ENCODE measurements at regions not wholly inside any gene's neighbourhood (a gene's known extent, or its start where the extent isn't known, plus 50 kb on each side); places are given as distances from the start of the nearest gene placed in this dataset.

DNA sequence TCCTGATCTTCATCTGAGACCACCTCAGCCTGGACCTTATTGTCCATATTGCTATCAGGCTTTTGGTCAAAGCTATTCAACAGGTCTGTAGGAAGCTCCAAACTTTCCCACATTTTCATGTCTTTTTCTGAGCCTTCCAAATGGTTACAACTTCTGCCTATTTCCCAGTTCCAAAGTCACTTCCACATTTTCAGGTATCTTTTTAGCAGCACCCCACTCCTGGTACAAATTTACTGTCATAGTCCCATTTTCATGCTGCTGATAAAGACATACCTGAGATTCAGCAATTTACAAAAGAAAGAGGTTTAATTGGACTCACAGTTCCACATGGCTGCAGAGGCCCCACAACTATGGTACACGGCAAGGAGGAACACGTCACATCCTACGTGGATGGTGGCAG, 815.5 kb downstream of the KCNJ2 start:
- DNase-seq = no peak
- no CpG with 5 or more reads among the region's 3 CpGs for WGBS (ENCODE audit: extremely low coverage, insufficient coverage, insufficient read length)
- Histone ChIP-seq H4K12ac (ENCODE audit: low read depth, low read length) (no peak overlapping the region), H3K9me3 (ENCODE audit: insufficient read depth, low read depth, low read length) (peaks cover 4% of the 10 kb centered on the region), H4K91ac (ENCODE audit: low read depth, low read length) (no peak overlapping the region), H3K79me1 (ENCODE audit: low read length) (no peaks in the 10 kb centered on the region), H4K8ac (ENCODE audit: low read depth, low read length) (no peak overlapping the region), H3K14ac (ENCODE audit: low read length) (no peak overlapping the region), H3K4ac (ENCODE audit: low read depth, low read length) (no peak overlapping the region), H2BK120ac (ENCODE audit: insufficient read depth, low read length, poor library complexity) (no peak overlapping the region), H3K4me2 (ENCODE audit: low read length) (no peak overlapping the region), H2AFZ (ENCODE audit: insufficient read depth, low read length, poor library complexity) (no peak overlapping the region), H2BK12ac (ENCODE audit: low read length) (no peak overlapping the region), H3K4me3 (ENCODE audit: low read depth, low read length) (no peak overlapping the region), H3K23ac (ENCODE audit: low read length) (no peak overlapping the region), H3K27ac (ENCODE audit: low read depth, low read length) (no peak overlapping the region), H3K36me3 (ENCODE audit: control insufficient read depth in 1 of 2, insufficient read depth in 2 of 2, low read length in 2 of 2) (no peaks in the 10 kb centered on the region), H2AK5ac (ENCODE audit: low read length) (no peak overlapping the region), H3K9ac (ENCODE audit: low read length) (no peak overlapping the region), H2BK5ac (ENCODE audit: low read depth, low read length, poor library complexity) (no peak overlapping the region), H3K27me3 (ENCODE audit: insufficient read depth, low read length) (no peaks in the 10 kb centered on the region), H3K79me2 (ENCODE audit: control insufficient read depth, insufficient read depth, low read length, poor library complexity) (no peaks in the 10 kb centered on the region), H3K4me1 (ENCODE audit: control insufficient read depth in 1 of 2, insufficient read depth in 2 of 2, low read length in 2 of 2) (no peaks in the 10 kb centered on the region), H3K18ac (ENCODE audit: low read length) (no peak overlapping the region)

DNA sequence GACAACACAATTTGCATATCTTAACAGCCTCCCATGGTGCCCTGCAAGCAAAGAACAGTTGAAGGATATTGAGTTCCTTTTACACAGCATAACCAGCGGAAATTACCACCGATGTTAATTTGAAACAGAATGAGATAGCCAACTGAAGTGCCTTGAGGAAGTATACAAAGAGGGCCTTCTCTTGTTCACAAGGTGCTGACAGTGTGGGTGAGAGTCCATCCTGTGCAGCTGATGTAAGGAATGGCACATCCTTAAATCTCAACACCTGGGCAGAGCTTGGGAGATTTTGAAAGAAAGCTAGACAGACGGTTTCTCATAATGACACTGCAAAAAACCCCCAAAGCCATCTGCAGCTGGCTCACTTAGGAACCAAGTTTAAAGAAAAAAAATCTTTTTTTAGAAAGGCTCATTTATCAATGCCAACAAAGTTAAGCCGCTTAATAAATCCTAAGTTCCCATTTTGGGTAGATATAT, 818.6 kb downstream of the KCNJ2 start:
- Histone ChIP-seq H3K4me1 (ENCODE audit: control insufficient read depth in 1 of 2, insufficient read depth in 2 of 2, low read length in 2 of 2) (no peaks in the 10 kb centered on the region), H3K79me2 (ENCODE audit: control insufficient read depth, insufficient read depth, low read length, poor library complexity) (no peaks in the 10 kb centered on the region), H3K9ac (ENCODE audit: low read length) (no peak overlapping the region), H2BK5ac (ENCODE audit: low read depth, low read length, poor library complexity) (no peak overlapping the region), H3K9me3 (ENCODE audit: insufficient read depth, low read depth, low read length) (peaks cover 4% of the 10 kb centered on the region), H2AK5ac (ENCODE audit: low read length) (no peak overlapping the region), H3K4ac (ENCODE audit: low read depth, low read length) (no peak overlapping the region), H3K4me2 (ENCODE audit: low read length) (no peak overlapping the region), H2AFZ (ENCODE audit: insufficient read depth, low read length, poor library complexity) (no peak overlapping the region), H3K4me3 (ENCODE audit: low read depth, low read length) (no peak overlapping the region), H3K27ac (ENCODE audit: low read depth, low read length) (no peak overlapping the region), H3K79me1 (ENCODE audit: low read length) (no peaks in the 10 kb centered on the region), H3K27me3 (ENCODE audit: insufficient read depth, low read length) (no peaks in the 10 kb centered on the region), H2BK12ac (ENCODE audit: low read length) (no peak overlapping the region), H3K14ac (ENCODE audit: low read length) (no peak overlapping the region), H4K8ac (ENCODE audit: low read depth, low read length) (no peak overlapping the region), H2BK120ac (ENCODE audit: insufficient read depth, low read length, poor library complexity) (no peak overlapping the region), H4K12ac (ENCODE audit: low read depth, low read length) (no peak overlapping the region), H4K91ac (ENCODE audit: low read depth, low read length) (no peak overlapping the region), H3K23ac (ENCODE audit: low read length) (no peak overlapping the region), H3K18ac (ENCODE audit: low read length) (no peak overlapping the region), H3K36me3 (ENCODE audit: control insufficient read depth in 1 of 2, insufficient read depth in 2 of 2, low read length in 2 of 2) (no peaks in the 10 kb centered on the region)
- DNase-seq = no peak
- WGBS (ENCODE audit: extremely low coverage, insufficient coverage, insufficient read length) = no CpG with 5 or more reads among the region's 4 CpGs

DNA sequence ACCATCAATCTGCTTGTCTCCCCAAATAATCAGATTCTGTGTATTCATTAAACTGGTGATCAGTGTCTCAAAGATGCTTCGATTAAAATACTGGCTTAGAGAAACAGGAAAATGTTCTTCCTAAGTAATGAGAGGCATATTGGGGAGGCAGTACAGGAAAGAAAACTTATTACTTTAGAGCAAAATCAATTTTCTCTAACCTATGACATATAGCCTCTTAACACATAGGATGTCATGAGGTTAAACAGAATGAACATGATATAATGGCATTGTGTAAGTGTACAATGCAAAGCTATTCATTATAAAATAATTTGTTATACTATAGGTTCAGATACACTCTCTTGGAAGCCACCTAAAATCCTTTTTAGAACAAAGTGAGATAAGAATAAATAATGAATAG, 819.3 kb downstream of the KCNJ2 start:
- Histone ChIP-seq H2AFZ (ENCODE audit: insufficient read depth, low read length, poor library complexity) (no peak overlapping the region), H4K91ac (ENCODE audit: low read depth, low read length) (no peak overlapping the region), H3K14ac (ENCODE audit: low read length) (no peak overlapping the region), H3K36me3 (ENCODE audit: control insufficient read depth in 1 of 2, insufficient read depth in 2 of 2, low read length in 2 of 2) (no peaks in the 10 kb centered on the region), H3K4me2 (ENCODE audit: low read length) (no peak overlapping the region), H3K27me3 (ENCODE audit: insufficient read depth, low read length) (no peaks in the 10 kb centered on the region), H3K79me2 (ENCODE audit: control insufficient read depth, insufficient read depth, low read length, poor library complexity) (no peaks in the 10 kb centered on the region), H2BK120ac (ENCODE audit: insufficient read depth, low read length, poor library complexity) (no peak overlapping the region), H4K8ac (ENCODE audit: low read depth, low read length) (no peak overlapping the region), H2BK5ac (ENCODE audit: low read depth, low read length, poor library complexity) (no peak overlapping the region), H3K27ac (ENCODE audit: low read depth, low read length) (no peak overlapping the region), H3K79me1 (ENCODE audit: low read length) (no peaks in the 10 kb centered on the region), H2AK5ac (ENCODE audit: low read length) (no peak overlapping the region), H3K4me1 (ENCODE audit: control insufficient read depth in 1 of 2, insufficient read depth in 2 of 2, low read length in 2 of 2) (no peaks in the 10 kb centered on the region), H2BK12ac (ENCODE audit: low read length) (no peak overlapping the region), H3K4ac (ENCODE audit: low read depth, low read length) (no peak overlapping the region), H3K9me3 (ENCODE audit: insufficient read depth, low read depth, low read length) (peaks cover 4% of the 10 kb centered on the region), H3K4me3 (ENCODE audit: low read depth, low read length) (no peak overlapping the region), H3K18ac (ENCODE audit: low read length) (no peak overlapping the region), H3K23ac (ENCODE audit: low read length) (no peak overlapping the region), H3K9ac (ENCODE audit: low read length) (no peak overlapping the region), H4K12ac (ENCODE audit: low read depth, low read length) (no peak overlapping the region)
- DNase-seq = no peak
- no CpG with 5 or more reads among the region's 1 CpG for WGBS (ENCODE audit: extremely low coverage, insufficient coverage, insufficient read length)

DNA sequence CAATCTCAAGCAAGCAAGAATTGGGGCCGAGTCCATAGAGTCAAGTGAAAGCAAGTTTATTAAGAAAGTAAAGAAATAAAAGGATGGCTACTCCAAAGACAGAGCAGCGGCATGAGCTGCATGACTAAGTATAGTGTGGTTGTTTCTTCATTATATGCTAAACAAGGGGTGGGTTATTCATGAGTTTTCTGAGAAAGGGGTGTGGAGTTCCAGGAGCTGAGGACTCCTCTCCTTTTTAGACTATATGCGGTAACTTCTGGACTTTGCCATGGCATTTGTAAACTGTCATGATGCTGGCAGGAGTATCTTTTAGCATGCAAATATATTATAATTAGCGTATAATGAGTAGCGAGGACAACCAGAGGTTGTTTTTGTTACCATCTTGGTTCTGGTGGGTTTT, 819.9 kb downstream of the KCNJ2 start:
- no peaks in the 10 kb centered on the region for H3K79me2 ChIP-seq (ENCODE audit: control insufficient read depth, insufficient read depth, low read length, poor library complexity)
- no peak overlapping the region for H2BK120ac ChIP-seq (ENCODE audit: insufficient read depth, low read length, poor library complexity)
- no peak overlapping the region for H3K14ac ChIP-seq (ENCODE audit: low read length)
- H4K91ac ChIP-seq (ENCODE audit: low read depth, low read length) = no peak overlapping the region
- H2AFZ ChIP-seq (ENCODE audit: insufficient read depth, low read length, poor library complexity) = no peak overlapping the region
- H4K8ac ChIP-seq (ENCODE audit: low read depth, low read length) = no peak overlapping the region
- H3K79me1 ChIP-seq (ENCODE audit: low read length) = no peaks in the 10 kb centered on the region
- no peaks in the 10 kb centered on the region for H3K36me3 ChIP-seq (ENCODE audit: control insufficient read depth in 1 of 2, insufficient read depth in 2 of 2, low read length in 2 of 2)
- no peak overlapping the region for H3K4me2 ChIP-seq (ENCODE audit: low read length)
- no peak overlapping the region for H3K4me3 ChIP-seq (ENCODE audit: low read depth, low read length)
- H4K12ac ChIP-seq (ENCODE audit: low read depth, low read length) = no peak overlapping the region
- H2BK5ac ChIP-seq (ENCODE audit: low read depth, low read length, poor library complexity) = no peak overlapping the region
- no peak overlapping the region for H3K27ac ChIP-seq (ENCODE audit: low read depth, low read length)
- no peak for DNase-seq
- no peaks in the 10 kb centered on the region for H3K4me1 ChIP-seq (ENCODE audit: control insufficient read depth in 1 of 2, insufficient read depth in 2 of 2, low read length in 2 of 2)
- H3K9me3 ChIP-seq (ENCODE audit: insufficient read depth, low read depth, low read length) = no peaks in the 10 kb centered on the region
- H3K23ac ChIP-seq (ENCODE audit: low read length) = no peak overlapping the region
- no CpG with 5 or more reads among the region's 5 CpGs for WGBS (ENCODE audit: extremely low coverage, insufficient coverage, insufficient read length)
- H2AK5ac ChIP-seq (ENCODE audit: low read length) = no peak overlapping the region
- H3K9ac ChIP-seq (ENCODE audit: low read length) = no peak overlapping the region
- no peak overlapping the region for H3K4ac ChIP-seq (ENCODE audit: low read depth, low read length)
- no peak overlapping the region for H2BK12ac ChIP-seq (ENCODE audit: low read length)
- no peak overlapping the region for H3K18ac ChIP-seq (ENCODE audit: low read length)
- no peaks in the 10 kb centered on the region for H3K27me3 ChIP-seq (ENCODE audit: insufficient read depth, low read length)
